OCI-LY1 (cell line): ENCODE measurements at regions not wholly inside any gene's neighbourhood (a gene's known extent, or its start where the extent isn't known, plus 50 kb on each side); places are given as distances from the start of the nearest gene placed in this dataset.

Experiments used
- H2AFZ ChIP-seq: fragments of 200-600 bp; sonication (generic), shearing (Covaris generic); 2 replicates; pipeline ENCODE4 v1.6.0; 2014; ENCODE audit warnings: antibody characterized with exemption, mild to moderate bottlenecking, low read length
- H3F3A ChIP-seq: fragments of 200-600 bp; sonication (generic), shearing (Covaris generic); 2 replicates; pipeline ENCODE4 v1.6.0; 2014; ENCODE audit warnings: mild to moderate bottlenecking, antibody characterized with exemption, low read length, moderate library complexity; ENCODE audit not compliant: insufficient read depth
- H3K27ac ChIP-seq: fragments of 200-600 bp; sonication (generic); 2 replicates; pipeline ENCODE4 v1.5.1; 2014; ENCODE audit warnings: low read length, mixed run types, mild to moderate bottlenecking, low read depth; ENCODE audit not compliant: poor library complexity, severe bottlenecking
- H3K27me3 ChIP-seq: fragments of 200-600 bp; sonication (generic); 2 replicates; pipeline ENCODE4 v1.6.0; 2014; ENCODE audit warnings: antibody characterized with exemption, mild to moderate bottlenecking, low read length, moderate library complexity; ENCODE audit not compliant: insufficient read depth
- H3K36me3 ChIP-seq: fragments of 200-600 bp; sonication (generic); 2 replicates; pipeline ENCODE4 v1.6.1; 2014; ENCODE audit warnings: mild to moderate bottlenecking, antibody characterized with exemption, low read length, moderate library complexity, mixed read lengths; ENCODE audit not compliant: insufficient read depth
- H3K4me1 ChIP-seq: fragments of 200-600 bp; sonication (generic); 2 replicates; pipeline ENCODE4 v1.5.1; 2014; ENCODE audit warnings: mild to moderate bottlenecking, low read length, moderate library complexity; ENCODE audit not compliant: insufficient read depth, severe bottlenecking
- H3K4me2 ChIP-seq: fragments of 200-600 bp; sonication (generic), shearing (Covaris generic); 2 replicates; pipeline ENCODE4 v1.6.1; 2014; ENCODE audit warnings: low read length
- H3K4me3 ChIP-seq: fragments of 200-600 bp; sonication (generic); 2 replicates; pipeline ENCODE4 v1.5.1; 2014; ENCODE audit warnings: low read length, low read depth, mild to moderate bottlenecking, mixed read lengths; ENCODE audit not compliant: poor library complexity, severe bottlenecking
- H3K79me2 ChIP-seq: fragments of 200-600 bp; shearing (Covaris generic); 2 replicates; pipeline ENCODE4 v1.6.1; 2016; ENCODE audit warnings: mixed run types, low read length, mixed read lengths; ENCODE audit not compliant: insufficient read depth
- H3K9ac ChIP-seq: fragments of 200-600 bp; sonication (generic), shearing (Covaris generic); 2 replicates; pipeline ENCODE4 v1.6.1; 2014; ENCODE audit warnings: mild to moderate bottlenecking, low read length, mixed read lengths
- H3K9me2 ChIP-seq: fragments of 200-600 bp; sonication (generic), shearing (Covaris generic); 2 replicates; pipeline ENCODE4 v1.6.1; 2014; ENCODE audit warnings: low read depth, mild to moderate bottlenecking, low read length, mixed read lengths
- H3K9me3 ChIP-seq: fragments of 200-600 bp; shearing (Covaris generic); 2 replicates; pipeline ENCODE4 v1.6.1; 2014; ENCODE audit warnings: low read length, mixed read lengths
- H4K20me1 ChIP-seq: fragments of 200-600 bp; sonication (generic), shearing (Covaris generic); 2 replicates; pipeline ENCODE4 v1.6.0; 2016; ENCODE audit warnings: mild to moderate bottlenecking, low read length; ENCODE audit not compliant: insufficient read depth
- CTCF ChIP-seq: fragments of 200-600 bp; sonication (generic), shearing (Covaris generic); IDR thresholded peaks from 2 replicates; pipeline ENCODE4 v1.5.1; 2017; ENCODE audit warnings: mild to moderate bottlenecking, antibody characterized with exemption, low read length, moderate library complexity, mixed read lengths
- EZH2 ChIP-seq: fragments of 200-600 bp; sonication (generic), shearing (Covaris generic); IDR thresholded peaks from 2 replicates; pipeline ENCODE4 v1.8.0; 2017; ENCODE audit warnings: borderline replicate concordance, mixed run types, mild to moderate bottlenecking, antibody characterized with exemption, low read length, moderate library complexity, mixed read lengths

GRCh38 chr3:174720717-174721116, 138.4 kb upstream of the NAALADL2 start:
- Histone ChIP-seq H3K79me2 (no peaks in the 10 kb centered on the region), H4K20me1 (no peaks in the 10 kb centered on the region), H3K27me3 (no peaks in the 10 kb centered on the region), H3K4me3 (no peak overlapping the region), H3K27ac (no peak overlapping the region), H2AFZ (no peak overlapping the region), H3K36me3 (no peaks in the 10 kb centered on the region), H3F3A (no peaks in the 10 kb centered on the region), H3K4me2 (no peak overlapping the region), H3K9me3 (no peaks in the 10 kb centered on the region; the same call in 1 of the 2 replicates), H3K9ac (no peak overlapping the region), H3K4me1 (no peaks in the 10 kb centered on the region), H3K9me2 (no peaks in the 10 kb centered on the region; the same call in 1 of the 2 replicates)
- no peak for TF ChIP-seq EZH2
- TF ChIP-seq CTCF: no peak

- no peaks in the 10 kb centered on the region for H3K79me2 ChIP-seq
- H4K20me1 ChIP-seq: no peaks in the 10 kb centered on the region
- H3K4me1 ChIP-seq: no peaks in the 10 kb centered on the region
- H3K4me2 ChIP-seq: no peak overlapping the region
- H3F3A ChIP-seq: no peaks in the 10 kb centered on the region
- H3K36me3 ChIP-seq: no peaks in the 10 kb centered on the region
- TF ChIP-seq CTCF (no peak), EZH2 (no peak)
- H2AFZ ChIP-seq: no peak overlapping the region
- no peak overlapping the region for H3K9ac ChIP-seq
- no peaks in the 10 kb centered on the region for H3K9me2 ChIP-seq
- H3K4me3 ChIP-seq: no peak overlapping the region
- no peaks in the 10 kb centered on the region for H3K9me3 ChIP-seq
- no peak overlapping the region for H3K27ac ChIP-seq
- H3K27me3 ChIP-seq: no peaks in the 10 kb centered on the region
Observed at GRCh38 chr3:174725303-174725702, 133.8 kb upstream of the NAALADL2 start.

GRCh38 chr3:174737966-174738365, 121.2 kb upstream of the NAALADL2 start:
- H3K27ac ChIP-seq: no peak overlapping the region
- no peak overlapping the region for H3K4me2 ChIP-seq
- no peaks in the 10 kb centered on the region for H3K27me3 ChIP-seq

More at GRCh38 chr3:174737966-174738365, 121.2 kb upstream of the NAALADL2 start:
- no peak overlapping the region for H3K4me3 ChIP-seq
- no peaks in the 10 kb centered on the region for H3K36me3 ChIP-seq
- H3K9me2 ChIP-seq: no peaks in the 10 kb centered on the region
- no peaks in the 10 kb centered on the region for H4K20me1 ChIP-seq
- H3K79me2 ChIP-seq: no peaks in the 10 kb centered on the region
- no peaks in the 10 kb centered on the region for H3F3A ChIP-seq
- no peak for TF ChIP-seq CTCF
- TF ChIP-seq EZH2: no peak
- H3K9ac ChIP-seq: no peak overlapping the region
- no peaks in the 10 kb centered on the region for H3K4me1 ChIP-seq
- H3K9me3 ChIP-seq: no peaks in the 10 kb centered on the region
- no peak overlapping the region for H2AFZ ChIP-seq
